Gastroesophageal sphincter (tissue), 3 donors: ENCODE measurements at regions not wholly inside any gene's neighbourhood (a gene's known extent, or its start where the extent isn't known, plus 50 kb on each side); places are given as distances from the start of the nearest gene placed in this dataset.

Experiments
- CTCF ChIP-seq, 4 experiments: fragments of 200-600 bp in 2 of 4; fragments of 450-650 bp in 2 of 4; sonication (generic) in 1 of 4; IDR thresholded peaks; one replicate each; pipeline ENCODE4 v1.5.1; 2017 to 2019; ENCODE audit warnings: antibody characterized with exemption in 4 of 4, mild to moderate bottlenecking in 2 of 4, moderate library complexity in 2 of 4
- POLR2AphosphoS5 ChIP-seq: sonication (generic); formaldehyde crosslinking; IDR thresholded peaks from one replicate; pipeline ENCODE4 v1.6.1; 2017; ENCODE audit warnings: antibody characterized with exemption

GRCh38 chr22:22427542-22428065 is 80.9 kb downstream of the ZNF280B start:
- TF ChIP-seq POLR2AphosphoS5, result no peak
- no peak for TF ChIP-seq CTCF (IDR thresholded peaks at IDR 0.05)
